ENCODE measurements at regions not wholly inside any gene's neighbourhood (a gene's known extent, or its start where the extent isn't known, plus 50 kb on each side); places are given as distances from the start of the nearest gene placed in this dataset.

- Histone ChIP-seq H3K9me3 (ENCODE audit: insufficient read depth, low read length) (peaks cover 12% of the 10 kb centered on the region; the same call in 1 of the 2 replicates), H3K4me1 (ENCODE audit: insufficient read depth, insufficient read length) (peaks cover 4% of the 10 kb centered on the region), H3K27me3 (ENCODE audit: insufficient read depth, insufficient read length) (no peaks in the 10 kb centered on the region), H3K9ac (ENCODE audit: insufficient read length, low read depth) (no peak overlapping the region), H3K36me3 (ENCODE audit: insufficient read depth, insufficient read length, low read length) (no peaks in the 10 kb centered on the region), H3K4me3 (ENCODE audit: insufficient read length, low read depth) (no peak overlapping the region)
- no peak for DNase-seq (ENCODE audit: low read depth, low spot score)
- TF ChIP-seq SUZ12 (IDR thresholded peaks at IDR 0.05; ENCODE audit: extremely low read depth, insufficient read depth, insufficient read length) (no peak), YY1 (IDR thresholded peaks at IDR 0.05; ENCODE audit: insufficient read depth, insufficient read length) (no peak), ZNF274 (IDR thresholded peaks at IDR 0.05; ENCODE audit: low read depth, low read length) (no peak)
Measured at GRCh38 chr16:10232757-10233156, 50.5 kb upstream of the GRIN2A start.

- H3K36me3 ChIP-seq (ENCODE audit: insufficient read depth, insufficient read length, low read length) = no peaks in the 10 kb centered on the region
- no peaks in the 10 kb centered on the region for H3K9me3 ChIP-seq (ENCODE audit: insufficient read depth, low read length)
- no peaks in the 10 kb centered on the region for H3K27me3 ChIP-seq (ENCODE audit: insufficient read depth, insufficient read length)
- no peak for DNase-seq (ENCODE audit: low read depth, low spot score)
- H3K9ac ChIP-seq (ENCODE audit: insufficient read length, low read depth) = no peak overlapping the region
- no peak overlapping the region for H3K4me3 ChIP-seq (ENCODE audit: insufficient read length, low read depth)
- TF ChIP-seq ZNF274 (IDR thresholded peaks at IDR 0.05; ENCODE audit: low read depth, low read length) (no peak), YY1 (IDR thresholded peaks at IDR 0.05; ENCODE audit: insufficient read depth, insufficient read length) (no peak), SUZ12 (IDR thresholded peaks at IDR 0.05; ENCODE audit: extremely low read depth, insufficient read depth, insufficient read length) (no peak)
- H3K4me1 ChIP-seq (ENCODE audit: insufficient read depth, insufficient read length) = peaks cover 7% of the 10 kb centered on the region
Measured at GRCh38 chr16:10239640-10240039, 57.4 kb upstream of the GRIN2A start.

- no peak for DNase-seq (ENCODE audit: low read depth, low spot score)
- no peak overlapping the region for H3K4me3 ChIP-seq (ENCODE audit: insufficient read length, low read depth)
- no peak for TF ChIP-seq SUZ12 (IDR thresholded peaks at IDR 0.05; ENCODE audit: extremely low read depth, insufficient read depth, insufficient read length)
- no peak for TF ChIP-seq ZNF274 (IDR thresholded peaks at IDR 0.05; ENCODE audit: low read depth, low read length)
- no peak for TF ChIP-seq YY1 (IDR thresholded peaks at IDR 0.05; ENCODE audit: insufficient read depth, insufficient read length)
Measured at GRCh38 chr16:10240854-10241613, 58.8 kb upstream of the GRIN2A start.

GRCh38 chr16:10242097-10242496 lies 59.9 kb upstream of the GRIN2A start:
- no peaks in the 10 kb centered on the region for H3K36me3 ChIP-seq (ENCODE audit: insufficient read depth, insufficient read length, low read length)
- H3K27me3 ChIP-seq (ENCODE audit: insufficient read depth, insufficient read length) = no peaks in the 10 kb centered on the region
- no peak overlapping the region for H3K4me3 ChIP-seq (ENCODE audit: insufficient read length, low read depth)
- no peak for TF ChIP-seq ZNF274 (IDR thresholded peaks at IDR 0.05; ENCODE audit: low read depth, low read length)
- TF ChIP-seq SUZ12 (IDR thresholded peaks at IDR 0.05; ENCODE audit: extremely low read depth, insufficient read depth, insufficient read length) = no peak
- no peak overlapping the region for H3K9ac ChIP-seq (ENCODE audit: insufficient read length, low read depth)
- no peak for DNase-seq (ENCODE audit: low read depth, low spot score)
- peaks cover 7% of the 10 kb centered on the region for H3K4me1 ChIP-seq (ENCODE audit: insufficient read depth, insufficient read length)
- no peaks in the 10 kb centered on the region for H3K9me3 ChIP-seq (ENCODE audit: insufficient read depth, low read length)

More at GRCh38 chr16:10240854-10241613, 58.8 kb upstream of the GRIN2A start:
- peaks cover 7% of the 10 kb centered on the region for H3K4me1 ChIP-seq (ENCODE audit: insufficient read depth, insufficient read length)
- H3K9me3 ChIP-seq (ENCODE audit: insufficient read depth, low read length) = no peaks in the 10 kb centered on the region
- no peak overlapping the region for H3K9ac ChIP-seq (ENCODE audit: insufficient read length, low read depth)
- H3K27me3 ChIP-seq (ENCODE audit: insufficient read depth, insufficient read length) = no peaks in the 10 kb centered on the region
- H3K36me3 ChIP-seq (ENCODE audit: insufficient read depth, insufficient read length, low read length) = no peaks in the 10 kb centered on the region

- Histone ChIP-seq H3K27me3 (ENCODE audit: insufficient read depth, insufficient read length) (no peaks in the 10 kb centered on the region), H3K9me3 (ENCODE audit: insufficient read depth, low read length) (no peaks in the 10 kb centered on the region), H3K36me3 (ENCODE audit: insufficient read depth, insufficient read length, low read length) (no peaks in the 10 kb centered on the region), H3K4me1 (ENCODE audit: insufficient read depth, insufficient read length) (peaks cover 7% of the 10 kb centered on the region), H3K4me3 (ENCODE audit: insufficient read length, low read depth) (no peak overlapping the region), H3K9ac (ENCODE audit: insufficient read length, low read depth) (no peak overlapping the region)
- no peak for DNase-seq (ENCODE audit: low read depth, low spot score)
- TF ChIP-seq ZNF274 (IDR thresholded peaks at IDR 0.05; ENCODE audit: low read depth, low read length) (no peak), SUZ12 (IDR thresholded peaks at IDR 0.05; ENCODE audit: extremely low read depth, insufficient read depth, insufficient read length) (no peak), YY1 (IDR thresholded peaks at IDR 0.05; ENCODE audit: insufficient read depth, insufficient read length) (no peak)
Measured at GRCh38 chr16:10242916-10243315, 60.7 kb upstream of the GRIN2A start.

GRCh38 chr16:10245002-10245401 lies 62.8 kb upstream of the GRIN2A start:
- Histone ChIP-seq H3K27me3 (ENCODE audit: insufficient read depth, insufficient read length) (no peaks in the 10 kb centered on the region), H3K9ac (ENCODE audit: insufficient read length, low read depth) (peak overlapping the region; percentile 2), H3K4me1 (ENCODE audit: insufficient read depth, insufficient read length) (peaks cover 2% of the 10 kb centered on the region), H3K4me3 (ENCODE audit: insufficient read length, low read depth) (no peak overlapping the region), H3K36me3 (ENCODE audit: insufficient read depth, insufficient read length, low read length) (no peaks in the 10 kb centered on the region), H3K9me3 (ENCODE audit: insufficient read depth, low read length) (no peaks in the 10 kb centered on the region)
- TF ChIP-seq YY1 (IDR thresholded peaks at IDR 0.05; ENCODE audit: insufficient read depth, insufficient read length) = no peak
- TF ChIP-seq ZNF274 (IDR thresholded peaks at IDR 0.05; ENCODE audit: low read depth, low read length) = no peak
- TF ChIP-seq SUZ12 (IDR thresholded peaks at IDR 0.05; ENCODE audit: extremely low read depth, insufficient read depth, insufficient read length) = no peak
- no peak for DNase-seq (ENCODE audit: low read depth, low spot score)

GRCh38 chr16:10250137-10250828 lies 68.1 kb upstream of the GRIN2A start:
- Histone ChIP-seq H3K4me3 (ENCODE audit: insufficient read length, low read depth) (no peak overlapping the region), H3K9ac (ENCODE audit: insufficient read length, low read depth) (no peak overlapping the region), H3K9me3 (ENCODE audit: insufficient read depth, low read length) (no peaks in the 10 kb centered on the region), H3K4me1 (ENCODE audit: insufficient read depth, insufficient read length) (no peaks in the 10 kb centered on the region), H3K27me3 (ENCODE audit: insufficient read depth, insufficient read length) (no peaks in the 10 kb centered on the region), H3K36me3 (ENCODE audit: insufficient read depth, insufficient read length, low read length) (no peaks in the 10 kb centered on the region)
- TF ChIP-seq ZNF274 (IDR thresholded peaks at IDR 0.05; ENCODE audit: low read depth, low read length) (no peak), SUZ12 (IDR thresholded peaks at IDR 0.05; ENCODE audit: extremely low read depth, insufficient read depth, insufficient read length) (no peak), YY1 (IDR thresholded peaks at IDR 0.05; ENCODE audit: insufficient read depth, insufficient read length) (no peak)
- DNase-seq (ENCODE audit: low read depth, low spot score) = no peak

Measured in NT2/D1 (cell line).